ENCODE measurements at regions not wholly inside any gene's neighbourhood (a gene's known extent, or its start where the extent isn't known, plus 50 kb on each side); places are given as distances from the start of the nearest gene placed in this dataset.

DNA sequence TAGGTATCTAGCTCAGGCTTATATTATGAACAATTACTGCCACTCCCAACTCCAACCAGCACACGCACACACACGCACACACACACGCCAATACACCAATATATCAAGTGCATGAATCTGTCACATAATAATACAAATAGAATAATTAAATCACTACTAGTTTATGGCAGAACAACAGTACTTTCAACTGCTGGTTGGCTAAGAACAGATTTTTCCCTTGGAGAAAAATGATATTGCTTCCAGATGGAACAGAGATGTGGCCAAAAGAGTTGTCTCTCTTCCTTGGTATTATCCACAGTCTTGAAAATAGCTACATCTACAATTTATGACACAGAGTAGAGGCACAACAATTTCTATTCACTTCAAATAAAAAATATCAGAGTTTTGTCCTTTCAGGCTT, 538.3 kb upstream of the FAT3 start:
- no peak for TF ChIP-seq POLR2A (IDR thresholded peaks at IDR 0.05)
- TF ChIP-seq, protein P1, sequence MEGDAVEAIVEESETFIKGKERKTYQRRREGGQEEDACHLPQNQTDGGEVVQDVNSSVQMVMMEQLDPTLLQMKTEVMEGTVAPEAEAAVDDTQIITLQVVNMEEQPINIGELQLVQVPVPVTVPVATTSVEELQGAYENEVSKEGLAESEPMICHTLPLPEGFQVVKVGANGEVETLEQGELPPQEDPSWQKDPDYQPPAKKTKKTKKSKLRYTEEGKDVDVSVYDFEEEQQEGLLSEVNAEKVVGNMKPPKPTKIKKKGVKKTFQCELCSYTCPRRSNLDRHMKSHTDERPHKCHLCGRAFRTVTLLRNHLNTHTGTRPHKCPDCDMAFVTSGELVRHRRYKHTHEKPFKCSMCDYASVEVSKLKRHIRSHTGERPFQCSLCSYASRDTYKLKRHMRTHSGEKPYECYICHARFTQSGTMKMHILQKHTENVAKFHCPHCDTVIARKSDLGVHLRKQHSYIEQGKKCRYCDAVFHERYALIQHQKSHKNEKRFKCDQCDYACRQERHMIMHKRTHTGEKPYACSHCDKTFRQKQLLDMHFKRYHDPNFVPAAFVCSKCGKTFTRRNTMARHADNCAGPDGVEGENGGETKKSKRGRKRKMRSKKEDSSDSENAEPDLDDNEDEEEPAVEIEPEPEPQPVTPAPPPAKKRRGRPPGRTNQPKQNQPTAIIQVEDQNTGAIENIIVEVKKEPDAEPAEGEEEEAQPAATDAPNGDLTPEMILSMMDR (IDR thresholded peaks at IDR 0.05) = no peak
